Mucosa of rectum (tissue), 2 donors: ENCODE measurements at regions not wholly inside any gene's neighbourhood (a gene's known extent, or its start where the extent isn't known, plus 50 kb on each side); places are given as distances from the start of the nearest gene placed in this dataset.
A peak's percentile ranks its signal among the peaks of the same experiment; 100 is the strongest.

Experiments used
- H3K27ac ChIP-seq, 2 donors: one replicate each; pipeline ENCODE4 v1.7.0; 2013; ENCODE audit warnings: inconsistent platforms in 2 of 2, low read depth in 2 of 2, low read length in 2 of 2
- H3K27me3 ChIP-seq, 2 donors: one replicate each; pipeline ENCODE4 v1.7.0; 2013; ENCODE audit warnings: low read length in 2 of 2; ENCODE audit not compliant: control insufficient read depth in 2 of 2, insufficient read depth in 2 of 2
- H3K36me3 ChIP-seq, 2 donors: one replicate each; pipeline ENCODE4 v1.7.0; 2013; ENCODE audit warnings: low read length in 2 of 2; ENCODE audit not compliant: control insufficient read depth in 2 of 2, insufficient read depth in 2 of 2
- H3K4me1 ChIP-seq, 2 donors: one replicate each; pipeline ENCODE4 v1.7.0; 2013; ENCODE audit warnings: low read length in 2 of 2, mild to moderate bottlenecking in 1 of 2; ENCODE audit not compliant: control insufficient read depth in 2 of 2, insufficient read depth in 2 of 2
- H3K4me3 ChIP-seq, 2 donors: one replicate each; pipeline ENCODE4 v1.7.0; 2013; ENCODE audit warnings: low read length in 2 of 2
- H3K9ac ChIP-seq, 2 donors: one replicate each; pipeline ENCODE4 v1.7.0; 2013; ENCODE audit warnings: low read length in 2 of 2, low read depth in 1 of 2, mild to moderate bottlenecking in 1 of 2
- H3K9me3 ChIP-seq, 2 donors: one replicate each; pipeline ENCODE4 v1.7.0; 2013; ENCODE audit warnings: low read length in 2 of 2; ENCODE audit not compliant: control insufficient read depth in 2 of 2
- donor health status: healthy.
- donor health status: Normal muscosa, but diverticular disease.

DNA sequence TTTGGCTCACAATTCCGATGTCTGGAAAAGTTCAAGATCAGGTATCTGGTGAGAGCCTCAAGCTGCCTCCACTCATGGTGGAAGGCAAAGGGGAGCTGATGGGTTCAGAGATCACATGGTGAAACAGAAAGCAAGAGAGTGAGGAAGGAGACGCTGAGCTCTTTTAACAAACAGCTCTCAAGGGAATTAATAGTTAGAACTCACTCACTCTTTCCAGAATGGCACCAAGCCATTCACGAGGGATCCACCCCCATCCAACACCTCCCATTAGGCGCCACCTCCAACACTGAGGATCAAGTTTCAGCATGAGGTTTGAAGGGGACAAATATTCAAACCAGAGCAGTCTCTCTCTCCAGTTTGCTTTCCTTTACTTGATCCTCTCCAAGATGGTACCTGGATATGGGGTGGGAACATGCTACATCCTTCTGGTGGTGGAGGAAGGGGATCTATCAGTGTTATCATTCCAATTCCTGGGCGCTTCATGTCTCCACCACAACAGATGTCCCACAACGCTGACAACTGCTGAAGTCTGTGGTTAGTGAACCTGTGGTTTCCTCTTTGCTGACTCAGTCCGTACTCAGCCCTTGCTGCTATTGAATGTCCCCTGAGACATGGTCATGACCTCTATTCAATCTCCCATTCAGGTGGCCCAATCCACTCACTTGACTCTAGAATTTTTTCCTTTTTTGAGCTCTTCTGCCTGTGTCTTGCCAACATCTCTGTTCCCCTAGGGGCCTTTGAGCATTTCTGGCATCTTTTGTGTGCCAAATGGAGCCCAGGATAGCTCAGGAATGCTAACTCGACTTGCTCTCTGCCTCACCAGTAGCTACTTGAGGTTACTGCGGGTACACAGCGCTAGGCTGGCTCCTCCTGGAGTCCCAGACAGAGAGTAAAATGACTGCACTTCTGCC, 395.2 kb downstream of the MID1IP1 start:
- H3K36me3 ChIP-seq, result no peaks in the 10 kb centered on the region
- no peaks in the 10 kb centered on the region for H3K9me3 ChIP-seq
- H3K4me1 ChIP-seq, result no peaks in the 10 kb centered on the region
- no peak overlapping the region for H3K27ac ChIP-seq
- peaks cover 2 to 5% of the 10 kb centered on the region in 2 donors for H3K27me3 ChIP-seq
- H3K4me3 ChIP-seq, result no peak overlapping the region
- H3K9ac ChIP-seq, result no peak overlapping the region

DNA sequence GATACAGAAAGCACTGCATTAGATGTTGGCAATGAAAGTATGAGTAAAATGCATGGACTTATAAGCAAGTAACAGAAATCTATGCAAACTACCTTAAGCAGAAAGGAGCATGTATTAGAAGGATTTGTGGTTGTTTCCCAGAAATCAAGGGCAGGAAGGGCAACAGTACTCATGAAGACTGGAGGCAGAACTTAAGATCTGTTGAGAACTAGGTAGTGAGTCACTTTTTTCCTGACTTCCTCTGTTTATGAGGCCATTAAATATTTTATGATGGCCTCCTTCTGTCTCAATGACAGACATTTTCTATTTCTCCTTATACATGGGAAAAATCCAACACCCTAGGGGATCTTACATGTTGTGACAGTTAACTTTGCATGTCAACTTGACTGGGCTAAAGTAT, 398.2 kb downstream of the MID1IP1 start:
- Histone ChIP-seq H3K4me3 (no peak overlapping the region), H3K36me3 (no peaks in the 10 kb centered on the region), H3K27me3 (peaks cover 0 to 5% of the 10 kb centered on the region in 2 donors), H3K27ac (no peak overlapping the region), H3K9ac (no peak overlapping the region), H3K4me1 (peaks cover 0 to 4% of the 10 kb centered on the region in 2 donors), H3K9me3 (no peaks in the 10 kb centered on the region)

- Histone ChIP-seq H3K4me3 (no peak overlapping the region), H3K4me1 (peaks cover 0 to 9% of the 10 kb centered on the region in 2 donors), H3K9me3 (no peaks in the 10 kb centered on the region), H3K36me3 (no peaks in the 10 kb centered on the region), H3K27me3 (peaks cover 0 to 9% of the 10 kb centered on the region in 2 donors), H3K27ac (no peak overlapping the region), H3K9ac (no peak overlapping the region)
Measured at GRCh38 chrX:39201305-39201990, 400.2 kb downstream of the MID1IP1 start.

- peaks cover 0 to 7% of the 10 kb centered on the region in 2 donors for H3K27me3 ChIP-seq
- no peak overlapping the region for H3K9ac ChIP-seq
- H3K27ac ChIP-seq, result no peak overlapping the region
- no peaks in the 10 kb centered on the region for H3K36me3 ChIP-seq
- H3K4me3 ChIP-seq, result no peak overlapping the region
- H3K4me1 ChIP-seq, result peaks cover 0 to 9% of the 10 kb centered on the region in 2 donors
- no peaks in the 10 kb centered on the region for H3K9me3 ChIP-seq
Measured at GRCh38 chrX:39202641-39203040, 401.4 kb downstream of the MID1IP1 start.

- peaks cover 0 to 9% of the 10 kb centered on the region in 2 donors for H3K4me1 ChIP-seq
- H3K9me3 ChIP-seq, result no peaks in the 10 kb centered on the region
- no peak overlapping the region for H3K27ac ChIP-seq
- peaks cover 0 to 7% of the 10 kb centered on the region in 2 donors for H3K27me3 ChIP-seq
- no peak overlapping the region for H3K9ac ChIP-seq
- no peak overlapping the region for H3K4me3 ChIP-seq
- H3K36me3 ChIP-seq, result no peaks in the 10 kb centered on the region
Measured at GRCh38 chrX:39203427-39203826, 402.2 kb downstream of the MID1IP1 start.

GRCh38 chrX:39204353-39204752, 403.1 kb downstream of the MID1IP1 start:
- H3K4me3 ChIP-seq, result no peak overlapping the region
- H3K36me3 ChIP-seq, result no peaks in the 10 kb centered on the region
- peak overlapping the region; percentile 27 to 58 for H3K27ac ChIP-seq
- no peaks in the 10 kb centered on the region for H3K9me3 ChIP-seq
- peaks cover 0 to 7% of the 10 kb centered on the region in 2 donors for H3K27me3 ChIP-seq
- no peak overlapping the region for H3K9ac ChIP-seq
- H3K4me1 ChIP-seq, result peaks cover 0 to 9% of the 10 kb centered on the region in 2 donors

- Histone ChIP-seq H3K9ac (no peak overlapping the region), H3K27ac (peak overlapping the region; percentile 16 to 27), H3K9me3 (no peaks in the 10 kb centered on the region), H3K27me3 (peaks cover 0 to 7% of the 10 kb centered on the region in 2 donors), H3K4me1 (peaks cover 0 to 9% of the 10 kb centered on the region in 2 donors), H3K36me3 (no peaks in the 10 kb centered on the region), H3K4me3 (no peak overlapping the region)
Measured at GRCh38 chrX:39204945-39205344, 403.7 kb downstream of the MID1IP1 start.

- peaks cover 0 to 9% of the 10 kb centered on the region in 2 donors for H3K4me1 ChIP-seq
- no peak overlapping the region for H3K9ac ChIP-seq
- no peaks in the 10 kb centered on the region for H3K9me3 ChIP-seq
- no peak overlapping the region for H3K27ac ChIP-seq
- H3K36me3 ChIP-seq, result no peaks in the 10 kb centered on the region
- H3K4me3 ChIP-seq, result no peak overlapping the region
- peaks cover 0 to 11% of the 10 kb centered on the region in 2 donors for H3K27me3 ChIP-seq
Measured at GRCh38 chrX:39205467-39205866, 404.2 kb downstream of the MID1IP1 start.

DNA sequence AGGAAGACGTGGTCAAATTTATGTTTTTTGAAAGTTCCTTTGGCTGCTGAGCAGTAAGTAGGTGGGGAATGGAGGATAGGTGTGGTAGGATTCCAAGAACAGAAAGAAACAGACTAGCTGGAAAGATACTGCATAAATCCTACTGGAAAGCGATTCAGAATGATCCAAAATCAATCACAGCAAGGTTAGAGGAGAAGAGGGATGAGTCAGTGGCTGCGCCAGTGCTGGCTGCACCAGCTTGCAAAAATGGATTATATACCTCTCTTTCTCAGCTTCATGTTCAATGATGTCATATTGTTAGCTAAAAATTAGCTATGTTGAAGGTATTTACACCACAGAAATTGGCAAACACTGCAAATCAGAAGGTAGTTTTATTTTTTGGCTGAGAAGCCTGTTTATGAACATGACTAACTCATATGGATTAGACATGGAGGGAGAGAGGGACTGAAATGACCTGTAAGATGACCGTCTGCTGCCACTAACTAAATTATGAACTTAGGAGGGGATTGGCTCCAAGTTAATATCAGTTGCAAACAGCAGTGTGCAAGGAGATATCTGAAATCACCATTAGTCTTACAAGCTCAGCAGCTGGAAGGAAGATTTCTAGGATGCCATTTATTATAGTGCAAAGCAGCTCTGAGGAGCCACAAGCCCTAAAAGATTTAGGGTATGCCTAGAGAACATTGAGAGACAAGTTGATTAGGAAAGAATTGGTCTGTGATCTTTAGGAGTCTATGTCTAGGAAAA, 405.3 kb downstream of the MID1IP1 start:
- peaks cover 0 to 8% of the 10 kb centered on the region in 2 donors for H3K27me3 ChIP-seq

More for the DNA sequence above, 405.3 kb downstream of the MID1IP1 start:
- no peak overlapping the region for H3K9ac ChIP-seq
- H3K27ac ChIP-seq, result no peak overlapping the region
- no peak overlapping the region for H3K4me3 ChIP-seq
- peaks cover 0 to 9% of the 10 kb centered on the region in 2 donors for H3K4me1 ChIP-seq
- H3K36me3 ChIP-seq, result no peaks in the 10 kb centered on the region
- H3K9me3 ChIP-seq, result no peaks in the 10 kb centered on the region
